ENCODE measurements at regions not wholly inside any gene's neighbourhood (a gene's known extent, or its start where the extent isn't known, plus 50 kb on each side); places are given as distances from the start of the nearest gene placed in this dataset.

DNA sequence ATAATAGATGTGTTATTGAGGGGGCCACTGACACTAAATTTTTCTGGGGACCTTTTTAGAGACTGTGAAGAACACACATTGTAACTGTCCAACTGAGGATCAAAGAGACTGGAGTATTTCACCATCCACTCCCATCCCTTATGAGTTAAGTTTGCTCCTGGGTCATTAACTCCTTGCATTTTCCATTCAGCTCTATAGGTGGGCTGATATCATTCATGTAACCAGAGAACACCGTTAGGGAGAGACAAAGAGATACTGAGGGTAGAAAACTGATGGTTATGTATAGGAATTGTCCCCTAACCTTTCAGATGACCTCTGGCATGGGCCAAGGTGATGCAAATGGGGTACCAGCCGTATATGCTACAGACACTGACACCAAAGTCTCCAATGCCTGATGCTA lies 142.4 kb upstream of the TLR4 start:
- POLR2A ChIA-PET = no interaction called here
- Histone ChIP-seq H3K4me2 (no peak overlapping the region), H3K9me2 (no peaks in the 10 kb centered on the region), H3K27ac (ENCODE audit: low read depth in 2 of 2, low read length in 1 of 2) (no peak overlapping the region), H3K27me3 (ENCODE audit: insufficient read depth) (no peaks in the 10 kb centered on the region), H3F3A (replicated peaks; ENCODE audit: insufficient read depth) (no peaks in the 10 kb centered on the region), H2AFZ (ENCODE audit: low read depth) (no peak overlapping the region), H3K4me3 (ENCODE audit: low read depth in 2 of 2, low read length in 1 of 2) (no peak overlapping the region), H3K9ac (no peak overlapping the region), H3K79me2 (ENCODE audit: insufficient read depth) (no peaks in the 10 kb centered on the region), H3K4me1 (ENCODE audit: control insufficient read depth in 1 of 2, insufficient read depth in 2 of 2, low read depth in 1 of 2, low read length in 1 of 2) (no peaks in the 10 kb centered on the region; a peak in 1 of 4 replicates), H3K36me3 (replicated peaks in 1 of 2; ENCODE audit: control insufficient read depth in 1 of 2, insufficient read depth in 2 of 2, low read length in 1 of 2) (no peaks in the 10 kb centered on the region), H3K9me3 (no peaks in the 10 kb centered on the region), H4K20me1 (ENCODE audit: insufficient read depth) (no peaks in the 10 kb centered on the region)
- DNase-seq = no peak
- WGBS (ENCODE audit: low lambda C conversion rate) = 5% methylated on average over 2 of the region's 2 CpGs
- CTCF ChIA-PET = no interaction called here
- TF ChIP-seq RAD21 (IDR thresholded peaks at IDR 0.05; ENCODE audit: low read length) (no peak), MEF2A (IDR thresholded peaks at IDR 0.05; ENCODE audit: borderline replicate concordance, low read depth) (no peak), RFX5 (IDR thresholded peaks at IDR 0.05; ENCODE audit: low read length) (no peak), GATA2 (CRISPR knock-in tag; IDR thresholded peaks at IDR 0.05) (no peak), EP300 (IDR thresholded peaks at IDR 0.05; ENCODE audit: borderline replicate concordance in 1 of 2, low read depth in 1 of 2, low read length in 1 of 2) (no peak), ELF1 (IDR thresholded peaks at IDR 0.05) (no peak), FOXM1 (IDR thresholded peaks at IDR 0.05; ENCODE audit: low read depth) (no peak), TAF1 (IDR thresholded peaks at IDR 0.05; ENCODE audit: borderline replicate concordance, low read depth, low read length) (no peak), YY1 (IDR thresholded peaks at IDR 0.05; ENCODE audit: low read depth) (no peak), TEAD4 (IDR thresholded peaks at IDR 0.05; ENCODE audit: borderline replicate concordance, insufficient read depth) (no peak), POLR2AphosphoS5 (IDR thresholded peaks at IDR 0.05; ENCODE audit: low read depth, low read length) (no peak), RCOR1 (IDR thresholded peaks at IDR 0.05; ENCODE audit: low read length) (no peak)
- TF ChIP-seq, protein P1, sequence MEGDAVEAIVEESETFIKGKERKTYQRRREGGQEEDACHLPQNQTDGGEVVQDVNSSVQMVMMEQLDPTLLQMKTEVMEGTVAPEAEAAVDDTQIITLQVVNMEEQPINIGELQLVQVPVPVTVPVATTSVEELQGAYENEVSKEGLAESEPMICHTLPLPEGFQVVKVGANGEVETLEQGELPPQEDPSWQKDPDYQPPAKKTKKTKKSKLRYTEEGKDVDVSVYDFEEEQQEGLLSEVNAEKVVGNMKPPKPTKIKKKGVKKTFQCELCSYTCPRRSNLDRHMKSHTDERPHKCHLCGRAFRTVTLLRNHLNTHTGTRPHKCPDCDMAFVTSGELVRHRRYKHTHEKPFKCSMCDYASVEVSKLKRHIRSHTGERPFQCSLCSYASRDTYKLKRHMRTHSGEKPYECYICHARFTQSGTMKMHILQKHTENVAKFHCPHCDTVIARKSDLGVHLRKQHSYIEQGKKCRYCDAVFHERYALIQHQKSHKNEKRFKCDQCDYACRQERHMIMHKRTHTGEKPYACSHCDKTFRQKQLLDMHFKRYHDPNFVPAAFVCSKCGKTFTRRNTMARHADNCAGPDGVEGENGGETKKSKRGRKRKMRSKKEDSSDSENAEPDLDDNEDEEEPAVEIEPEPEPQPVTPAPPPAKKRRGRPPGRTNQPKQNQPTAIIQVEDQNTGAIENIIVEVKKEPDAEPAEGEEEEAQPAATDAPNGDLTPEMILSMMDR (IDR thresholded peaks at IDR 0.05) = no peak
- TF ChIP-seq, protein P2, sequence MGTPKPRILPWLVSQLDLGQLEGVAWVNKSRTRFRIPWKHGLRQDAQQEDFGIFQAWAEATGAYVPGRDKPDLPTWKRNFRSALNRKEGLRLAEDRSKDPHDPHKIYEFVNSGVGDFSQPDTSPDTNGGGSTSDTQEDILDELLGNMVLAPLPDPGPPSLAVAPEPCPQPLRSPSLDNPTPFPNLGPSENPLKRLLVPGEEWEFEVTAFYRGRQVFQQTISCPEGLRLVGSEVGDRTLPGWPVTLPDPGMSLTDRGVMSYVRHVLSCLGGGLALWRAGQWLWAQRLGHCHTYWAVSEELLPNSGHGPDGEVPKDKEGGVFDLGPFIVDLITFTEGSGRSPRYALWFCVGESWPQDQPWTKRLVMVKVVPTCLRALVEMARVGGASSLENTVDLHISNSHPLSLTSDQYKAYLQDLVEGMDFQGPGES (IDR thresholded peaks at IDR 0.05; ENCODE audit: low read depth, low read length) = no peak
- TF ChIP-seq, protein P3, sequence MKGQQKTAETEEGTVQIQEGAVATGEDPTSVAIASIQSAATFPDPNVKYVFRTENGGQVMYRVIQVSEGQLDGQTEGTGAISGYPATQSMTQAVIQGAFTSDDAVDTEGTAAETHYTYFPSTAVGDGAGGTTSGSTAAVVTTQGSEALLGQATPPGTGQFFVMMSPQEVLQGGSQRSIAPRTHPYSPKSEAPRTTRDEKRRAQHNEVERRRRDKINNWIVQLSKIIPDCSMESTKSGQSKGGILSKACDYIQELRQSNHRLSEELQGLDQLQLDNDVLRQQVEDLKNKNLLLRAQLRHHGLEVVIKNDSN (IDR thresholded peaks at IDR 0.05; ENCODE audit: borderline replicate concordance, low read depth) = no peak
- TF ChIP-seq, protein P4, sequence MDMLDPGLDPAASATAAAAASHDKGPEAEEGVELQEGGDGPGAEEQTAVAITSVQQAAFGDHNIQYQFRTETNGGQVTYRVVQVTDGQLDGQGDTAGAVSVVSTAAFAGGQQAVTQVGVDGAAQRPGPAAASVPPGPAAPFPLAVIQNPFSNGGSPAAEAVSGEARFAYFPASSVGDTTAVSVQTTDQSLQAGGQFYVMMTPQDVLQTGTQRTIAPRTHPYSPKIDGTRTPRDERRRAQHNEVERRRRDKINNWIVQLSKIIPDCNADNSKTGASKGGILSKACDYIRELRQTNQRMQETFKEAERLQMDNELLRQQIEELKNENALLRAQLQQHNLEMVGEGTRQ (IDR thresholded peaks at IDR 0.05; ENCODE audit: borderline replicate concordance, low read depth, low read length) = no peak
- TF ChIP-seq, protein P5, sequence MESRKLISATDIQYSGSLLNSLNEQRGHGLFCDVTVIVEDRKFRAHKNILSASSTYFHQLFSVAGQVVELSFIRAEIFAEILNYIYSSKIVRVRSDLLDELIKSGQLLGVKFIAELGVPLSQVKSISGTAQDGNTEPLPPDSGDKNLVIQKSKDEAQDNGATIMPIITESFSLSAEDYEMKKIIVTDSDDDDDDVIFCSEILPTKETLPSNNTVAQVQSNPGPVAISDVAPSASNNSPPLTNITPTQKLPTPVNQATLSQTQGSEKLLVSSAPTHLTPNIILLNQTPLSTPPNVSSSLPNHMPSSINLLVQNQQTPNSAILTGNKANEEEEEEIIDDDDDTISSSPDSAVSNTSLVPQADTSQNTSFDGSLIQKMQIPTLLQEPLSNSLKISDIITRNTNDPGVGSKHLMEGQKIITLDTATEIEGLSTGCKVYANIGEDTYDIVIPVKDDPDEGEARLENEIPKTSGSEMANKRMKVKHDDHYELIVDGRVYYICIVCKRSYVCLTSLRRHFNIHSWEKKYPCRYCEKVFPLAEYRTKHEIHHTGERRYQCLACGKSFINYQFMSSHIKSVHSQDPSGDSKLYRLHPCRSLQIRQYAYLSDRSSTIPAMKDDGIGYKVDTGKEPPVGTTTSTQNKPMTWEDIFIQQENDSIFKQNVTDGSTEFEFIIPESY (IDR thresholded peaks at IDR 0.05; ENCODE audit: borderline replicate concordance, low read depth) = no peak
- TF ChIP-seq, protein P6, sequence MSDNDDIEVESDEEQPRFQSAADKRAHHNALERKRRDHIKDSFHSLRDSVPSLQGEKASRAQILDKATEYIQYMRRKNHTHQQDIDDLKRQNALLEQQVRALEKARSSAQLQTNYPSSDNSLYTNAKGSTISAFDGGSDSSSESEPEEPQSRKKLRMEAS (IDR thresholded peaks at IDR 0.05; ENCODE audit: low read depth) = no peak
- TF ChIP-seq, protein P7, sequence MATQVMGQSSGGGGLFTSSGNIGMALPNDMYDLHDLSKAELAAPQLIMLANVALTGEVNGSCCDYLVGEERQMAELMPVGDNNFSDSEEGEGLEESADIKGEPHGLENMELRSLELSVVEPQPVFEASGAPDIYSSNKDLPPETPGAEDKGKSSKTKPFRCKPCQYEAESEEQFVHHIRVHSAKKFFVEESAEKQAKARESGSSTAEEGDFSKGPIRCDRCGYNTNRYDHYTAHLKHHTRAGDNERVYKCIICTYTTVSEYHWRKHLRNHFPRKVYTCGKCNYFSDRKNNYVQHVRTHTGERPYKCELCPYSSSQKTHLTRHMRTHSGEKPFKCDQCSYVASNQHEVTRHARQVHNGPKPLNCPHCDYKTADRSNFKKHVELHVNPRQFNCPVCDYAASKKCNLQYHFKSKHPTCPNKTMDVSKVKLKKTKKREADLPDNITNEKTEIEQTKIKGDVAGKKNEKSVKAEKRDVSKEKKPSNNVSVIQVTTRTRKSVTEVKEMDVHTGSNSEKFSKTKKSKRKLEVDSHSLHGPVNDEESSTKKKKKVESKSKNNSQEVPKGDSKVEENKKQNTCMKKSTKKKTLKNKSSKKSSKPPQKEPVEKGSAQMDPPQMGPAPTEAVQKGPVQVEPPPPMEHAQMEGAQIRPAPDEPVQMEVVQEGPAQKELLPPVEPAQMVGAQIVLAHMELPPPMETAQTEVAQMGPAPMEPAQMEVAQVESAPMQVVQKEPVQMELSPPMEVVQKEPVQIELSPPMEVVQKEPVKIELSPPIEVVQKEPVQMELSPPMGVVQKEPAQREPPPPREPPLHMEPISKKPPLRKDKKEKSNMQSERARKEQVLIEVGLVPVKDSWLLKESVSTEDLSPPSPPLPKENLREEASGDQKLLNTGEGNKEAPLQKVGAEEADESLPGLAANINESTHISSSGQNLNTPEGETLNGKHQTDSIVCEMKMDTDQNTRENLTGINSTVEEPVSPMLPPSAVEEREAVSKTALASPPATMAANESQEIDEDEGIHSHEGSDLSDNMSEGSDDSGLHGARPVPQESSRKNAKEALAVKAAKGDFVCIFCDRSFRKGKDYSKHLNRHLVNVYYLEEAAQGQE (IDR thresholded peaks at IDR 0.05; ENCODE audit: low read depth, low read length) = no peak
